Panc1 (cell line): ENCODE measurements at regions not wholly inside any gene's neighbourhood (a gene's known extent, or its start where the extent isn't known, plus 50 kb on each side); places are given as distances from the start of the nearest gene placed in this dataset.

Source experiments
- ATAC-seq: fragments of 200-7000 bp; cut with Tn5 transposase; 2 replicates; pipeline ENCODE4 v1.9.1; 2020; ENCODE audit warnings: mild to moderate bottlenecking, moderate library complexity
- BruUV-seq: library from RNA; stranded (reverse); fragments of 400-500 nt; replicated peaks from 2 replicates; lab custom pipeline; 2021; lab: Mats Ljungman, UMichigan
- CTCF ChIA-PET: fragments of 300-600 bp; sonication (Branson Sonifier 250); formaldehyde crosslinking; loops from one replicate; lab custom pipeline; 2022; ENCODE audit warnings: antibody characterized with exemption; lab: Charles Lee
- POLR2A ChIA-PET: fragments of 300-600 bp; sonication (Branson Sonifier 250); formaldehyde crosslinking; loops from one replicate; lab custom pipeline; 2022; ENCODE audit warnings: antibody characterized with exemption; lab: Charles Lee
- DNase-seq: peaks from one replicate; pipeline ENCODE4 v3.0.0-alpha.2; 2010; ENCODE audit warnings: low read depth, low spot score
- H3K27ac ChIP-seq: 2 replicates; pipeline ENCODE4 v1.5.1; 2011; ENCODE audit warnings: mild to moderate bottlenecking, low read length, inconsistent platforms
- H3K27me3 ChIP-seq: fragments of 200-500 bp; sonication (Bioruptor generic); 2 replicates; pipeline ENCODE4 v1.6.0; 2014; ENCODE audit warnings: low read length, inconsistent platforms; ENCODE audit not compliant: control insufficient read depth, insufficient read depth
- H3K36me3 ChIP-seq: fragments of 200-500 bp; sonication (Bioruptor generic); 2 replicates; pipeline ENCODE4 v1.5.1; 2014; ENCODE audit warnings: inconsistent platforms, mild to moderate bottlenecking, low read length, moderate library complexity; ENCODE audit not compliant: control insufficient read depth, insufficient read depth
- H3K4me1 ChIP-seq: 2 replicates; pipeline ENCODE4 v1.5.1; 2011; ENCODE audit warnings: inconsistent platforms, mild to moderate bottlenecking, low read length, moderate library complexity; ENCODE audit not compliant: control insufficient read depth, insufficient read depth
- H3K4me3 ChIP-seq, 2 experiments: 2 replicates each; pipeline ENCODE4 v1.5.1; 2011 to 2012; ENCODE audit warnings: low read depth in 2 of 2, low read length in 2 of 2, mild to moderate bottlenecking in 2 of 2, inconsistent platforms in 1 of 2, moderate library complexity in 1 of 2
- H3K9me3 ChIP-seq: fragments of 200-500 bp; sonication (Bioruptor generic); 2 replicates; pipeline ENCODE4 v1.5.1; 2014; ENCODE audit warnings: low read depth, mild to moderate bottlenecking, inconsistent platforms, low read length, moderate library complexity; ENCODE audit not compliant: control insufficient read depth, insufficient read depth
- CTCF ChIP-seq: fragments of 450-650 bp; IDR thresholded peaks from 2 replicates; pipeline ENCODE4 v1.5.1; 2017; ENCODE audit warnings: mild to moderate bottlenecking
- POLR2AphosphoS5 ChIP-seq: IDR thresholded peaks from 2 replicates; pipeline ENCODE4 v1.6.1; 2012; ENCODE audit warnings: mild to moderate bottlenecking, low read depth, low read length, moderate library complexity
- REST ChIP-seq, 2 experiments: IDR thresholded peaks; 2 replicates each; pipeline ENCODE4 v1.6.1; 2011 to 2012; ENCODE audit warnings: low read depth in 2 of 2, control low read depth in 1 of 2, low read length in 1 of 2, mild to moderate bottlenecking in 1 of 2, moderate library complexity in 1 of 2; ENCODE audit not compliant: insufficient read depth in 1 of 2
- SIN3A ChIP-seq: IDR thresholded peaks from 2 replicates; pipeline ENCODE4 v1.6.1; 2012; ENCODE audit warnings: low read depth, mild to moderate bottlenecking, low read length, moderate library complexity, borderline replicate concordance; ENCODE audit not compliant: insufficient read depth
- TCF7L2 ChIP-seq: IDR thresholded peaks from 2 replicates; pipeline ENCODE4 v1.6.1; 2011; ENCODE audit warnings: mild to moderate bottlenecking, low read depth, low read length, inconsistent platforms
- in situ Hi-C: cut with HindIII; loops from 2 replicates; pipeline ENCODE4 v1.10.0; 2016; ENCODE audit warnings: low sequenced_read_pairs, low pct_unique_long_range_greater_than_20kb
- intact Hi-C: fragments of 100-400 bp; cut with micrococcal nuclease; formaldehyde crosslinking; loops from one replicate; pipeline ENCODE4 v1.10.0; 2022; ENCODE audit not compliant: unreplicated experiment

- intact Hi-C loops: no loop called here
- CTCF ChIA-PET: no interaction called here
- H3K27me3 ChIP-seq: peaks cover 3% of the 10 kb centered on the region; the same call in 1 of the 2 replicates
Measured at GRCh38 chr11:59010708-59011107, 71.4 kb downstream of the GLYATL1 start.

GRCh38 chr11:59011655-59012397, 72.5 kb downstream of the GLYATL1 start:
- Histone ChIP-seq H3K4me1 (no peaks in the 10 kb centered on the region), H3K9me3 (no peaks in the 10 kb centered on the region), H3K27ac (no peak overlapping the region), H3K27me3 (no peaks in the 10 kb centered on the region), H3K4me3 (no peak overlapping the region), H3K36me3 (no peaks in the 10 kb centered on the region)
- in situ Hi-C loops: no loop called here
- DNase-seq: no peak
- intact Hi-C loops: no loop called here
- BruUV-seq: no TSS peak
- POLR2A ChIA-PET: no interaction called here
- TF ChIP-seq CTCF: no peak
- no peak for TF ChIP-seq SIN3A
- TF ChIP-seq TCF7L2: no peak
- no peak for TF ChIP-seq POLR2AphosphoS5
- no peak for TF ChIP-seq REST (IDR thresholded peaks at IDR 0.05; ENCODE audit: insufficient read depth in 1 of 2, low read depth in 2 of 2, low read length in 1 of 2)
- CTCF ChIA-PET: no interaction called here
- ATAC-seq: no peak

More at GRCh38 chr11:59010708-59011107, 71.4 kb downstream of the GLYATL1 start:
- no peaks in the 10 kb centered on the region for H3K9me3 ChIP-seq
- TF ChIP-seq SIN3A (no peak), POLR2AphosphoS5 (no peak), REST (IDR thresholded peaks at IDR 0.05; ENCODE audit: insufficient read depth in 1 of 2, low read depth in 2 of 2, low read length in 1 of 2) (no peak), CTCF (no peak), TCF7L2 (no peak)
- H3K27ac ChIP-seq: no peak overlapping the region
- H3K4me1 ChIP-seq: no peaks in the 10 kb centered on the region
- ATAC-seq (no peak), DNase-seq (no peak)
- no TSS peak for BruUV-seq
- H3K36me3 ChIP-seq: no peaks in the 10 kb centered on the region
- in situ Hi-C loops: no loop called here
- H3K4me3 ChIP-seq: no peak overlapping the region
- POLR2A ChIA-PET: no interaction called here
